Stimulated activated CD4-positive, alpha-beta T cell treated with anti-CD3 and anti-CD28 coated beads, Interleukin-2, amount 100 ng/mL, for 24 hours (primary cell): ENCODE measurements at regions not wholly inside any gene's neighbourhood (a gene's known extent, or its start where the extent isn't known, plus 50 kb on each side); places are given as distances from the start of the nearest gene placed in this dataset.

ENCODE experiments used
- DNase-seq, 2 donors: peaks; one replicate each; pipeline ENCODE4 v3.0.0-alpha.2; 2020

DNA sequence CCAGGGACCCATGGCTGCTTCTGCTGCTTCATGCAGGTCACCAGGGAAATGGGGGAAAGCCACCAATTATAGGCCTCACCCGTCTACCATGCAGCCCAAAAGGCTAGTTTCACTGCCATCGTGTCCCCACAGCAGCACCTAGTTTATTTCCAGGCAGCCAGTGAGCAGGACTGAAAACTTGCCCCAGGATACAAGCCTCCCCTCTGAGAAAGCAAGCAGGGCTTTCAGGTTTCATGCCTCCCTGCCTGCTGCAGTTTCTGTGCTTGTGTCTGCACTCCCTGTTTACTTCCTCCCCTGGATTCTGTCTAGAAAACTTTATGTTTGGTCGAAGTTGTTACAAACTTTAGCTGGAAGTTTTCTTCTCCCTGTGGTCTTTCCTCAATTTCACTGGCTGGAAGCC, 319.1 kb downstream of the ANXA1 start:
- no peak for DNase-seq

DNA sequence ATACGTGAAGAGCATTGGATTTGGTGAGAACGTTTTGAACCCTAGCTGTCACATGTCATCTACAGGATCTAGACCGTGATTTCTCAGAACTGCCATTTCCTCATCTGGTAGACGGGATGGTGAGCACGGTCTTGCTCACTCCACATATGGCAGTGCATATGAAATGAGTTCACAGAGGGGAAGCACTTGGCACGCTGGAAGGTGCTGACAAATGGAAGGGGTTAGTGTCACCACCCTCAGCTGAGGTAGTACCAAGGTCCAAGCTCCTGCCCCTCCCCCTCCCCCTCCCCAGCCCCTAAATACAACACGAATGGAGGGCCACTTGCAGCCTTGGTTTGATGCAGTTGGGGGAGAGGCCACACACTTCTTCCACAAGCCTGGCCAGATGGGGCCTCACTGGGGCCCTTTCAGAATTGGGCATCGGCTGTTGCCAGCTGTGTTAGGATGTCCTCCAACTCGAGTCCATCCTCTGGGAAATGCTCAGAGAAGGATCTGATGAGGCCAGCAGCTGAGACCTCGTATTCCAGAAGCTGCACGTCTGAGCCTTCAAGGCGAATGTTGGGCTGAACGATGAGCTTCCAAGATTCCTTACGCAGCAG, 322.4 kb downstream of the ANXA1 start:
- DNase-seq = no peak

DNA sequence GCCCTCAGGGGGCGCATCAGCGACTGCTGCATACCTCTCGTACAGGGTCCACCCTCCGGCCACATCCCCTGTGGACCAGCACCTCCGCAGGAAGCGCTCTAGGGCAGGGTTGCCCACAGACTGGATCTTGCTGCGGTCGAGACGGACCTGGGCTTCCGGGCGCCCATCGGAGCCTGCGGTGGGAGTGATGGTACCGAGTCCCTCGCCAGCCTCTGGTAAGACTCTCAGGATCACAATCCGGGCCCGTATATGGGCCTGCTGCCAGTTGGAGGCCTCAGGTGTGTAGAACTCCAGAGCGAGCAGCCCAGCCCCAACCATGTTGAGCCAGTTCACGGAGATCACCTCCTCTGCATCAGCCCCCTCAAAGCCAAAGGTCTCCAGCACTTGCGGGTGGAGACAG, 323.0 kb downstream of the ANXA1 start:
- no peak for DNase-seq

DNA sequence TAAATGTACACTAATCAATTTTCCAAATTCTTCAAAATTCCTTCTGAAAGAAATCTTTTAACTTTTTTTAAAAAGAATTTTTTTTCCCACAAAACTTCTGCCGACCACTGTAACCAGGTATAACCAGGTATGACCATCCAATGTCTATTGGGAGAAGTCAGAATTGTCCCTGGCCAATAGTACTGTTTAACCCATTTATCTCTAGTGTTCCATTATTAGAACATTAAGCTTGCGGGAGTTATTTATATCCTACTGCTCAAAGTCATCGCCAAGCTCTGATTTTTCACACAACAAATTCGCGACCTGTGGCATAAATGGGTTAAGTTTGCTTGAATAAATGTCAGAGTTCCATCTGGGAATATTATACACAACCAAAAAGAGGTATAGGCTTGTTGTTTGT, 343.2 kb downstream of the ANXA1 start:
- no peak for DNase-seq

DNA sequence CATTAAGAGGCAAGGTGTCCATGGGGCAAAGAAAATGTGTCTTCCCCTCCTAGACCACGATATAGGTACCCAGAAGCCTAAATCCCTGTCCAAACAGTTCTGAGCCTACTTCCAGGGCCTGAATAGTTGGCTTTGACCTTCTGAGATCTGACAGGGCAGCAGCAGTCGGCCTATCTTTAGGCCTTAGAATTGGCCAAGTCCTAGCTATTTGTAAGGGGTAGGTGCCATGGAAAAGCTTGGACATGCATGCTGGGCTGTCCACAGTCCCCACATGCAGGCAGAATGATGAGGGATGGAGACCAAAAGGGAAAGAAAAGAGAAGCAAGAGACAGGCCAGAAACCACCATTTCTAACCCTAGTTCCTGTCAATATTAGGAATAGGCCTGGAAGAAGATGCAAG, 346.1 kb downstream of the ANXA1 start:
- DNase-seq = no peak

DNA sequence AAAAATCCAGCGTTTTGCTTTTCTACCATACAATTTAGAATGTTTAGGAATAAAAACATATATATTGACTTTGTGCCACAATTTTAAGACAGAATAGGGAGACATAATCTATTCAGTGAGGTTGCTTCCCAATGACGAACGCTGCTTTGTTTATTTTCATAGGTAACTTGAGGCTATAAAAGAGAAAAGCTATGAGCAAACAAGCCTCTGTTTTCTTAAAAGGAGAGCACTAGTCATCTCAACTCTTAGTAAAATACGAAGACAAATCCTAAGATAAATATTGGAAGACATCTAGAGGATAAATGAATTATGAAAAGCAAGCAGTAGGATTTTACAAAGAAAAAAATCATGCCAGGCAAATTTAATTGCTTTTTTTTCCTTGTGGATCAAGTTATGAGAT, 363.6 kb downstream of the ANXA1 start:
- DNase-seq = no peak

DNA sequence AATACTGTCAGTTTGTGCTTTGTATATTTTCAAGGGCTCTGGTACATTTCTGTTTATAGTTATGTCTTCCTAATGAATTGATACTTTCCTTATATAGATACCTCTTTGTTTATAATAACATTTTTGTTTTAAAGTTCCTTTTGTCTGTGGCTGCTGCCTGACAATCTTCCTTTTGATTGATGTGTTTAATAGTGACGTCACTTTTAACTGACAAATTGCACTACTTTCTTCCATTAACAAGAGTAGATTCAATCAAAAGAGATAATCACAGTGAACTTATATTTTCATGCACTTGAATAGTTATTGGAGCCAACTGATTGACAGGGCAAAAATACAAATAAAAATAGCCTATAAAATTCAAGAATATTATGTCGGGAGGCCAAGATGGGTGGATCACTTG, 371.7 kb downstream of the ANXA1 start:
- DNase-seq = no peak

DNA sequence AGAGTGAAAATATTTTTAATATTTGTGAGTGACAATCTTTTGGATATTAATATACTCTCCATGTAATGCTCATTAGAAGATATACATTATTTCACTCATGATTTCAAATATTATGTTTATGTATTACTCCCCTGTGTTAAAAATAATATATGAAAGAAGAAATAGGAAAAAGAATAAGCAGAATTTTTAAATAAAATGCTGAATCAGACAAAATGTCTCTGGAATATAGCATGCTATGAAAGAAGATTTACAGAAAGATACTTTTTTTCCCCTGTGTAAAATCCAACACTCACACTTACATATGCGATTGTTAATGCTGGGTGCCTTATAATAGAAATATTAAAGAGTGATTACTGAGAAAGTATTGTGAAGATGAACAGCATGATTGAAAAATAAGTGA, 373.7 kb downstream of the ANXA1 start:
- DNase-seq = no peak

DNA sequence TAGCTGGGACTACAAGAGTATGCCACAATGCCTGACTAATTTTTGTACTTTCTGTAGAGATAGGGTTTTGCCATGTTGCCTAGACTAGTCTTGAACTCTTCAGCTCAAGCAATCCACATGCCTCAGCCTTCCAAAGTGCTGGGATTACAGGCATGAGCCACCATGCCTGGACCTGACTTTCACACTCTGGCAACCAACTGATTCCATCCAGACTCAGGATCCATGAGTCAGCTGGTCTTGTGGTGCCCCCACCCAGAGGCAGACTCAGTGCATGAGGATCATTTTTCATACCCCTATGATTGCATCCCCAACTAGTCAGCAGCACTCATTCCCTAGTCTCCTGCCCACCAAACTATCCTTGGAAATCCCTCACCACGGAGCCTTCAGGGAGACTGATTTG, 375.9 kb downstream of the ANXA1 start:
- no peak for DNase-seq

DNA sequence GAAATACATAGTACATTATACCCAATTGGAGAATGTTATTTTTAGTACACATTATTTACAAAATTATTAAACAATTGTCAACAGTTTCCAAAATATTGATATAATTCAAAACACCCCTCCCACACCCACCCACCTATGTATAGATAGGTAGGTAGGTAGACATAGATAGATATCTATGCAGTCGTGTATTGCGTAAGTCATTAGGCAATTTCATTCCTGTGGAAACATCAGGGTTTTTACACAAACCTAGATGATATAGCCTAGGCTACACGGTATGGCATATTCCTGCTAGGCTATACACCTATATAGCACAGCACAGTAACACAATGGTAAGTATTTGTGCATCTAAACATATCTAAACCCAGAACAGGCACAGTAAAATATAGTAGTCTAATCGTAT, 377.3 kb downstream of the ANXA1 start:
- DNase-seq = no peak

DNA sequence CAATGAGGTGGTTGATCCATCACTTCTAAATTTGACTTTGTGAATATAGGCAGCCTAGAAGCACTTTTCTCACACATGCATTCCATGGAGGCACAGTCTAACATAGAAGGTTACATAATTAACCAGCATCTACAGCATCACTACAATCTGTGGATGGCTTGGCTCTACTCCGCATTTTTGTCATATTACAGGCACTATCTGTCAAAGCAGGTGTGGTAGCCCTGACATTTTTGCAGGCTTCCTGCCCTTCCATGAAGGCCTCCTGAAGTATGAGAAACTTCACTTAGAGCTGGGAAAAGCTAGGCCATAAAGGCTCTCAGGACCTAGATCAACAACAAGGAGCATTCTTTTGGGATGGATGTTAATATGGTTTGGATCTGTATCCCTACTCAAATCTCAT, 378.0 kb downstream of the ANXA1 start:
- no peak for DNase-seq

DNA sequence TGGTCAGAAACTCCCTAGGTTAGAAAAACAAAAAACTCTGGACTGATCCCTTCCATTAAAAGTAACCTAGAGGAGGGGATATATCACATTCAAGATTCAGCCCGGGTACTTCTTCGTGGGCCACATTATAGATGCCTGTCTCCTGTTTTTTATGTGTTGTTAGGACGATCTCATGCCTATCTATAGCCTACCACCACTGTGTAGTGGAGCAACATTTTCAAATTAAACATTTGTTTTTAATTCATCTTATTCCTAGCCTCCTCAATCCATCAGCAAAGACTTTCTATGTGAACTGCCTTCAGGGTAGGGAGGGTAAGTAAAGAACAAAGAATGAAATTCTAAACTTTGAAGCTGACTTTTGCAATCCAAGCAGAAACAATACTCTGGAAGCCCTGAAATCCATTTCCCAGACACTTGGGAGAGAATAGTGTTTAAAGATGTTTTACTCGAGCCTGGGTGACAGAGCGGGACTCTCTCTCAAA, 379.4 kb downstream of the ANXA1 start:
- no peak for DNase-seq

DNA sequence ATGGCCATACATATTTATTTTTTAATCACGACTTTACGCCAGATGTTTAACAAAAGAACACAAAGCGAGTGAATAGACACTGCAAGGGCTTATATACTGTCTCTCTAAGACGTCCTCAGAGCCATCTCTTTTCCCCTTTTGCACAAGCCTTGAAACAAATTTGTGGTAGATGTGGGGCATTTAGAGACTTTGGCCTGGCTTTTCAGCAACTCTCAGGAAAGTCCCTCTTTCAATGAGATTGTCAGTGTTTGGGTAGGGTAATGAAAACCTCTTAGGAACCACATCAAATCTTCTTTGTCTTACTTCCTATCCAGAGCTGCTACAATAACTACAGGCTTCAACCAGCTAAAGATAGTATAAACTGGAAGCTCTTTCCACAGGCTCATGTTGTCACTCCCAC, 380.0 kb downstream of the ANXA1 start:
- no peak for DNase-seq

DNA sequence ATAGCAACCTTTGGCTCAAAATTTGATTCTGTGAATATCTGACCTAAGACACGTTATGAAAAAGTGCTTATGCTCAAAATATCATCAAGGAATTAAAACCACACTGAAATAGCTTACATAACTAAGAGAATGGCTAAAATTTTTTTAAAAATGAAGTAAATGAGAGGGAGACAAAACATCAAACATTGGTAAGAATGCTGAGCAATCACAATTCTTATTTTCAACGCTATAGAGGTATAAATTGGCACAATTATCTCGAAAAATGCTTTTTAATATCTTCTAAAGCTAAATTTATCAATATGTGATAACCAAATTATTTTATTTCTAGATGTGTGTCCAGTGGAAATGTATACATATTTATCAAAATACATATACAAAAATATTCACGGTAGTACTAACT, 381.3 kb downstream of the ANXA1 start:
- no peak for DNase-seq

DNA sequence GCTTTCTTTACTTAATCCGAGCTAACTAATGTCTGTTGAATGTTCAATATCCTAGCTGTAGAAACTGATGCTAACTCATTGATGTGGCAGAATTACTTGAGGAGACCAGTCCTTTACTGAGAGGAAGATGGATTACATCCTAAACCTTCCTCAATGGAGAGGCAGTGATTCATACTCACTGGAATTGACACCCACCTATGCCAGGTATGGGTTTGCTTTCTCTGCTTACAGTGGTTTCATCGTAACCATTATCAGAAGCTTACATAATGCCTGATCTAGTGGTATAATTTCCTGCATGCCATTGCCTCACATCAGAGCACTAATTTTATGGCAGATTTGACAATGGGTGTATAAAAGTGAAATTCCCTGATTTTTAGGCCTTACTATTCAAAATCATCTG, 384.7 kb downstream of the ANXA1 start:
- DNase-seq = no peak

DNA sequence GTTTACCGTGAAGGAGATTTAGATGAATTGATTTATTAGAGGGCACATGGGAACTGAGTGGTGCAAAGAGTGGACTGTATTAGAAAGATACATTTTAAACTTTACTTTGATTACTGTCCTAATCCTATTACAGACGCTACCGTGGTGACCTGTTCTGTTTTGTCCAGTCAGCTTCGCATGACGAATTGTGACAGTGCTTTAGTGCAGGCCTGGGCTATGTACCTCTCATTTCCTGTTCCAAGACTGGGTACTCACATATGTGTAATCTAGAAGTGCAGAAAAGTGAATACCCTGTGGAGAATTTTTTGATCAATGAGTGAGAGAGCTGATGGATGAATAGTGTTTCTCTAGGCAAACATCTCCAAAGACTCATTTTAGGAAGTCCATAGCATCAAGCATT, 385.9 kb downstream of the ANXA1 start:
- DNase-seq = no peak

DNA sequence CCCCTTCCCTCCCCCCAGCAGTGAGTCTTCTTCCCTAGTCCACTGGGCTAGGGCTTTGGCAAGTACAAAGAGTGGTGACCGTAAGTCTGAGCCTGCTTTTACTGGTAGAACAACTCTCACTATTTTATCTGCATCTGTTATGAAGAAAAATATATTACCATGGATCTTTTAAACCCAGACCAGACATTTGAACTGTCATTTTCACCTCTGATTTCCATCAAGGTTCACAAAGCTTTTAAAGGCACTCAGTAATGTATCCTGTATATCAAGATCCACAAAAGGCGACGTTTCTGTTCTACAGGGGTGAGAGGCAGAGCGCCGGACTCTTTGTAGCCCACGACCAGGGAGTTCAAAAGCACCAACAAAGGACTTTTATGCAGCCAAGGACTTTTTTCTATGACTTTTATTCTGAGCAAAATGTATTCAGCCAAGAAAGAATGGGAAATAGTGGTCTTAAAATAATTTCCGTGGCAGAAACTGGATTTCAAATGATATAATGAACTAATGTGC, 388.3 kb downstream of the ANXA1 start:
- DNase-seq = no peak

DNA sequence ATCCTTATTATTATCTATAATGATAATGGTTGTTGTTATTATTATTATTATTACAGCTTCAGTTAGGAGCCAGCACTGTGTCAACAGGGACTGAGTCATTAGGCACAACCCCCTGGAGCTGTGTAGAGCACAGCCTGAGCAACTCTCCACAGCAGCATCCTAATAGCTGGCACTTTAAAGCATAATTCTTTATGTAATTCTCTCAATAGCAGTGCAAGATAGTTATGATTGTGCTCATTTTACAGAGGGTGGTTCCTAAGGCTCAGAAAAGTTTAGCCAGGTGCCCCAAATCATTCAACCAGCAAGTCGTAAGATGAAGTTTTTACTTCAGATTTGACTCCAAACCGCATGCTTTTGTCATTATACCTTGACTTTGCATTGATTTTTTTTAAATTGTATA, 390.3 kb downstream of the ANXA1 start:
- DNase-seq = no peak

DNA sequence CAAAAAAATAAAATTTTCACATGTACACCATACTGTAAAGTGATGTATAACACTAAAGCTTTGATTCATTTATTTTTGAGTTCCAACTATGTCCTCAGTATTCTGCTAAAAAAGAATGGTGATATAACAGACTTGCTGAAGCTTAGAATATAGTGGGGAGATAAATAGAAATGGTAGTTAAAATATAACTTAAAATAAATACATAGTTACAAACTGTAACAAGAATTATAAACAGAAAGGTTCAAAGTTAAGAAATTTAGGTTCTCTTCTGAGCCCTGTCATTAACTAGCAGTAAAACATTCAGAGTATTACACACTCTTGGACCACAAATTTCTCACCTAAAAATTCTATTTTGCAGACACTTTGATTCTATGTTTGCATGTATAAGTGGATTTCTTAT, 392.1 kb downstream of the ANXA1 start:
- no peak for DNase-seq

DNA sequence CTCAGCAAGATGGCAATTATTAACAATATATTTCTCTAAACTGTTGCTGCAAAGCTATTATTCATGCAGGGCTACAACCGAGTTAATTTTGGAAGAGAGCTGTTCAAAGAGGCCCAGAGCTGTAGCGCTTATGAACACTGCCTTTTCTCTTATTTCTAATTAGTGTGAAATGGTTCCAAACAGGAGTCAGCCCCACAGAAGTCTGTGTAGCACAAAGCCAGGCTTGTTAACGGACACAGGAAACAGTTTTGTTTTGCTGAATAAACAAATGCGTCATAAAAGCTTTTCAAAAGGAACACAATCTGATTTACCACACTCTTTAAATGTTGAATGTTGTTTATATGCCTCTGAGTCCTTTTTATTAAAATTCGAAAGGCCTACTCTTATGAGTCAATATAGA, 396.5 kb downstream of the ANXA1 start:
- DNase-seq = no peak

DNA sequence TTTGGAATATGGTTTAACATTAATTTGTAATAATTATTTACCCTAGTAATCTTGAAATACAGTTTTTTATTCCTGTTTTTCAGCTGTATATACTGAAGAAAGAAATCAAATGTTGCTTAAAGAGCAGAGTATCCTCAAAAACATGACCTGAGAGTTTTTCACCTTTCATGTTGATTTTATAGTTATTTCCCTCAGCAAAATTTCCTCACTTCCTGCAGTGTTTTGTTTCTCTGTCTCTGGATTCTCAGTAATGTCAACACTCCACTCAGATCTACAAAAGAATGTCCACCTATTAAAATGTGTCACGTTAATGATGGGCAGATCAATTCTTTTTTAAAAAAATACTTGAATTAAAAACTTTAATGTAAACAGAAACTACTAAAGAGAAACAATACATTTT, 398.3 kb downstream of the ANXA1 start:
- no peak for DNase-seq

DNA sequence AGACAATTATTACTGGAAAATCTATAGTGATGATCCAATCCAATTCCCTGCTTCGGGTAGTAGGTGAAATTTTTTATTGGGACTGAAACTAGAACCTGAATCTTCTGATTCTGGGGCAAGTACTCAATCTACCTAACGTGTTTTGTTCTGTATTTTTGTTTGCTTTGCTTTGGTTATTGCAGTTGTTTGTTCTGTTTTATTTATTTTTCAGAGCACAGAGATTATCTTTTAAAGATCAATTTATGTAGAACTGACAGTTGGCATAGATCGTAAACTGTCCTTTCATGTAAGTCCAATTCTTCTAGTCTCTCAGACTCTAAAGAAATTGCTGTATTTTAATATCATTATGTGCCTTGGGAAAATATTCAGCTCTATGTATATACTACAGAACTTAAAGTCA, 401.6 kb downstream of the ANXA1 start:
- DNase-seq = no peak

DNA sequence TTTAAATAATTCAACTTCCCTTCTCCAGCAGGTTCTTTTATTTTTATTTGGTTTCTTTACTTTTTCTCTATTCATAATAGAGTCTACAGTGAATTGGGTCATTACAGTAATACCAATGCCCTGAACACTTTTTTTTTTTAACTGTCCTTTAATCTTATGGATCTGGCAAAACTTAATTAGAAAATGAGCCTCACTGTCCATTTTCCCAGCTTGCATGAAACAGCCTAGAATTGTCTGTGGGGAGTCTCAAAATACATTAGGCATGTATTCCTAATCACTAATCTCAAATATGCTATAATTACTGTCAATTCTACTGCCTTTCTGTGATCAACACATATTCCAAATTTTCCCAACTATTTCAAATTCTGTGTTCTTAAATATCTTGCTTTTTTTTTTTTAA, 406.8 kb downstream of the ANXA1 start:
- DNase-seq = no peak

DNA sequence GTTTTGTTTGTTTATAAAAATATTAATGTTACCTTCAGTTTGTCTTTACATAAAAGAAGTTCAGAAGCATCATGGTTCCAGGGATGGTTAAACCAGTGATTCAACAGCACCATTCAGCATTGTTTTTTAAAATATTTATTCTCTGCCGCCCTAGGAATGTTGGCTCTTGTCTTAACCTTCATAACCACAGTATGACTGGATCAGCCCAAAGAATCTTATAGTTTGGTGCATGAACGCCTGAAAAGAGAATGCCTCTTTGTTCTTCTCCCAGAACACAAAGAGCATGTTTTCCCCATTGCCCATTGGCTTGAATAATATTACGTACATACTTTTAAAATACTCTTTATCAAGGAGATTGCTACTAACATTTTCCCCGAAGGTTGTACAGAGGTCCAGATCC, 413.4 kb downstream of the ANXA1 start:
- no peak for DNase-seq

DNA sequence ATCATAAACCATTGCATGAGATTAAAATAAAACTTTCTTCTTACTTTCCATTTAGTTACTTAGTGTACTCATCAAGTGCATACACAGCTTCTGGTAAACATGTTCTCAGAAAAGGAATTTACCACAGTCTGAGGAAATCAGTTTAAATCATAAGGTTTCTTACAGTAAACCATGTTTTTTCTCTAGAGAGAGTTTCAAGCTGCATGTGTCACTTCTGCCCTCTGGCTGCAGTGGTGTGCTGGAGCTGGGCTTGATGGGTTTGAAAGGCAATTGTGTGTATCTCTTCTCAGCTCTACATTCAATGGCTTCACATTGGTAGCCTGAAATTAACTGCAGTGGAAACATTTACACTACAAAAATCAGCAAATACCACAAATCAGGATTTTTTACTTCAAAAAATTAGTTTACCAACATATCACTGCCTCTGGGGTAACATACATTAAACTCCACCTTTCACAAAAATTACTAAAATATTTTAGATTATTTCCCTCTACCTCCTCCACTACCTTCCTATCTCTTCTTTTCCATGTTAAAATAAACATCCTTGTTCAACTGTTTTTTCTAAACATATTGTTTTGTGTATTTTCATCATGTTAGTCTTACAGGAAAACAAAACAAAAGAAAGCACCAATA, 414.3 kb downstream of the ANXA1 start:
- no peak for DNase-seq
